ENCODE measurements at regions not wholly inside any gene's neighbourhood (a gene's known extent, or its start where the extent isn't known, plus 50 kb on each side); places are given as distances from the start of the nearest gene placed in this dataset.
"Not testable (repeated sequence)": the region's sequence is repeated elsewhere in the genome, so short reads cannot be mapped to it uniquely, and the experiment has no call there.

DNA sequence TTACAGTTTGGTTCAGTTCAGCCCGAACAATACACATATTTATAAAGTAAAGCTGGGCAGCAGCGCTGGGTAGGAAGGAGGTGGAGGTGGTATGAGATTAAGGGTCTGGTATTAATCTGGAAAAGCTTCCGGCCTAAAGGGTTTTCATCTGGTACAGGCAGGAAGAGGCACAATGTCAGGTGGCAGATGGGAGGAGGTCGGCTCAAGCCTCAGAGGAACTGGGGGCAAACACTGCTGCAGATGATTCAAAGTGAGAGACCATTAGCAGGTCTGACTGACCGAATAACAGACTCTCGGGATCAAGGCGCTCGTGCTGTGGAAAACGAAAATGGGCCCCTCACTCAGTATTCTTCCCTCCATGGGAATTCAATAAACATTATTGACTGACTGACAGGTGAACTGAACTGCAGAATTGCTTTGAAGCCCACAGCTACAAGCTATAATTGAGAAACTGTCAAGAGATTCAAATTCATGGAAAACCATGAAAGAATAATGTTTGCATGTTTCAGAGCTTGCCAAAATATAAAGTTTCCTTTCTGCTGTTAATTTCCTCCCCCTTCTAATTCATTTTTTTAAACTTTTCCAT is 75.3 kb downstream of the TMEM167A start:
- FAIRE-seq (no peak), DNase-seq (ENCODE audit: insufficient read length, low spot score) (no peak)

DNA sequence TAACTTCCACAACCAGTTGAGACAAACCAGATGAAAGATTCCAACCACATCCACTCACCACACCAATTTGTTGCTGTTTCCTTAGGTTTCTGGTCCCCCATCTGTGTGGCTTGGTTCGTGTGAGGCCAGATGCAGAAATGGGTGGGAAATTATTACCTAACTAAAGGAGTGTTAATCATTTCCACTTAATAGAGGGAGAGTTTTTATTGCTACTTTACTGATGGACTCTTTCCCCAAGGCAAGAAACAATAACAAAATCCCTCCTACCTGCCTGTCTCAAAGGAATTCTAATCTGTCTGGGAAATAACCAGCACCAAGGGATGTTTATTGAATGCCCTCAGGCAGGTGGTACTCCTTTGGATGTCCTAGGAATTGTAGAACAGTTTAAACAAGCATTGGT is 76.3 kb downstream of the TMEM167A start:
- no peak for FAIRE-seq

DNA sequence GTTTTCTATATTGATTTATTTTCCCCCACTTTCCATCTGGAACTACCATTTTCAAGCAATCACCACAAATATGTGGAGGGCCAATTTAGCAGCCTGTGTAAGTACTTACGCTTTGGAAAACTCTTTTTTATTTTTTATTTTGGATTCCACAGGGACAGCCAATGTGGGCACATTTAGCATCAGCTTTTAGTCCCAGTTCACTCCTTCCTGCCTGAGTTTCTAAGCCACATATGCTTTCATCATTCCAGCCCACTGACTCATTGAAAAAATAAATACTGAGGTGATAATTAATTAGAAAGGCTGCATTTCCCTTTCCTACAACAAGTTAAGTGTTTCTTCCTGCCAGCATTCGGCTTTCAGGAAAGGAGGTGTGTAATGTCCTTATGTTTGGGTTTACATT is 76.8 kb downstream of the TMEM167A start:
- no peak for FAIRE-seq

More for the DNA sequence above, 76.3 kb downstream of the TMEM167A start:
- no peak for DNase-seq (ENCODE audit: insufficient read length, low spot score)

DNA sequence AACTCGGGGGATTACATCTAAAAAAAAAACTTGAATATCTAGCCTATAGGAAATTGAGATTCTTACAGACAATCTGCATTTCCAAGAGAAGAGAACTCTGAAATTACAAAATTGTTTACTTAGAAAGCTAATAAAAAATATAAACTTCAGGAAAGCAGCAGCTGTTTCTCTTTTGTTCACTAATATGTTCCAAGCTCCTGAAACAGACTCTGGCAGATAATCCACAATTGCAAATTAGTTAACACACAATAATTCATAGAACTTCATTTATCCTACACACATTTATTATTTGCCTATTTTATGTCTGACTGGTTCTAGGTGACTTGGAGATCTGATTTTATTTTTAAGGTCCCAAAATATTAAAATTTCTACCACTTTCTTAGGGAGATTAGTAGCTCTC is 83.8 kb downstream of the TMEM167A start:
- DNase-seq (ENCODE audit: insufficient read length, low spot score) (no peak), FAIRE-seq (no peak)

More for the DNA sequence above, 76.8 kb downstream of the TMEM167A start:
- DNase-seq (ENCODE audit: insufficient read length, low spot score): no peak

DNA sequence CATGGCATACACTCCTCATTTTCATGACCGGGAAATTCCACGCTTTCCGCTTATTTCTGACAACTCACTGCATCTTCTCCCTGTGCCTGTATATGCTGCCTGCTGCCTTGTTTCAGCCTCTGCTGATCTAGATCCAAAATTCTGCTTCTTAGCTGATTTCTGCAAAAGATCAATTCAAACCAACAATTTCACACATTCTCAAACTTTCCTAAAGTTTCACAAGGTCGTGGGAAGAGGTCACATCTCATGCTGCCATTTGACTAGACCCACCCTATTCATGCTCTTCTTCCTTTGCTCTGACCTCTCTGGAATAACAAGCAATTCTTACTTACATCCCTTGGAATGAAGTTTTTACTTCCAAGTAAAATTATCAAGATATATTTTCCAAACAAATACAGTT is 84.5 kb downstream of the TMEM167A start:
- no peak for FAIRE-seq

DNA sequence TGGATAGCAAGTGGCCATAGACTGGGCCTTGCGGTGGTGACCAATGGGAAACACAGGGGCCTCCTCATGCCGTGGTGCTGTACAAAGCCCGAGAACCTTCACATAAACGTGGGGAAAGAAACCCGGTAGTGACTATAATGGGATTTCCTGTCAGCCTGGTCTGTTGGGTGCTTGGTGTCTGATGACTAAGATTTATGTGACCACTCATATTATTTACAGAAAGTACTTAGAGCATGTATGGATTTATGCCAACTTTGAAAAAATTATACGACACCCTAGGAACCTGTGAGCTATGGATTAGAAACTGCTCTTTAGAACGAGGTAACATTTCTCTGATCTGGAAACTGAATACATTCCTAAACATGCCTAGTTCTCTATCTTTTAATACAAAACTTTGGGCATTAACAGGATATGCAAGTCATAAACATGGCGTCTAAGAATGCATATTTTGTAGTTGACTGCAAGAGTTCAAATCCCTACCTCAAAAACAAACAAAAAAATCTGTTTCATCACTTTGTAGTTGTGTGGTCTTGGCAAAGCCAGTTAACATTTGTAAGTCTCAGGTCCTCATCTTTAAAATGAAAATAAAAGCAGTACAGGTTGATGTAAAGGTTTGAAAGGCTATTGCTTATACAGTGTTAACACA is 85.4 kb downstream of the TMEM167A start:
- FAIRE-seq (no peak), DNase-seq (ENCODE audit: insufficient read length, low spot score) (peak; percentile 3)

More for the DNA sequence above, 84.5 kb downstream of the TMEM167A start:
- DNase-seq (ENCODE audit: insufficient read length, low spot score): no peak

DNA sequence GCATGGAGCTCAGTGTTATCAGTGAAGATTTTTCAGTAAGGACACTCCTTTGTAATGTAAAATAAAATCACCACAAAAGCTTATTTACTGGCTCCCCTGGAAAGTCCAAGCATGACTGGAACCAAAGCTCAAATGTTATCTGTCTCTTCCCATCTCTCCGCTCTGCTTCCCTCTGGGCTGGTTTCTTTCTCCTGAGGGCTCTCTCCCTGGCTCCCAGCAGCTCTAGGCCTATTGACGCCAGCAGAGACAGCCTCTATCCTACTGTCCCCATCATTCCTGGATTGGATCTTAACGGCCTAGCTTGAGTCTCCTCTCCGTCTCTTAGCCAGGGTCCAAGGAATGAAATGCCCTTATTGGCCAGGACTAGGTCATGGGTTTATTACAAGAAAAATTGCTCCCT is 86.1 kb downstream of the TMEM167A start:
- DNase-seq (ENCODE audit: insufficient read length, low spot score): no peak
- no peak for FAIRE-seq

DNA sequence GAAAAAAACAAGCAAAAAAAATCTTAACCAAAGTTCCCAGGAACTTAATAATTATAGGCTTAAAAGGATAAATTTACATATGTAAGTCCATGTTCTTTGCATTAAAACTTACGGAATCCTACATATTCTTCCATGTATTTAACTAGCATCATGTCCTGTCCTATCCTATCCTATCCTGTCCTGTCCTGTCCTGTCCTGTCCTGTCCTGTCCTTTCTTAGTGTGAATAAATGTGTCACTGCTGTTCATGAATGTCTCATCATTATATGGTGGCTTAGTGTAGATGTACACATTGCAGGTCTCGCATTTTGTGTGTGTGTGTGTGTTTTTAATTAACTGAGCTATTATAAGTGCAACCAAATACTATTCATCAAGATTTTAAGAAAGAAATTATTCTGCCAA is 90.0 kb downstream of the TMEM167A start:
- FAIRE-seq: no peak
- DNase-seq (ENCODE audit: insufficient read length, low spot score): no peak

DNA sequence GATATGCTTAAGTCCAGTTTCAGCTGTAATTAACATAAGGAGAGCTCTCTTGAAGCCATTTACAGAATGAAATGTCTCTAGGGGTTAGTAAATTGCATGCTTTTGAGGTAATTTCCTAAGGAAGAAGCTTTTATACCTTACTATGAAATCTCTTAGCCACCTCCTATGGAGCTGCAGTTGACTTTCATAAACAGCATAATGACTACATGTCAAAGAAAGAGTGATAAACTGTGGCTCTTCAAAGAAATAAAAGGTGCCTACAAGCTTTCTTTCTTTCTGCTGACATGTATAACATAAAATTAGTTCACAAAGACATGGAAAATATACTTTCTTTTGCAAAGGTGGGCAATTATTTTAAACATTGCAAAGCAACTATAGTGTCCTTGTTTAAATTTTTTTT is 90.8 kb downstream of the TMEM167A start:
- DNase-seq (ENCODE audit: insufficient read length, low spot score) (no peak), FAIRE-seq (no peak)

DNA sequence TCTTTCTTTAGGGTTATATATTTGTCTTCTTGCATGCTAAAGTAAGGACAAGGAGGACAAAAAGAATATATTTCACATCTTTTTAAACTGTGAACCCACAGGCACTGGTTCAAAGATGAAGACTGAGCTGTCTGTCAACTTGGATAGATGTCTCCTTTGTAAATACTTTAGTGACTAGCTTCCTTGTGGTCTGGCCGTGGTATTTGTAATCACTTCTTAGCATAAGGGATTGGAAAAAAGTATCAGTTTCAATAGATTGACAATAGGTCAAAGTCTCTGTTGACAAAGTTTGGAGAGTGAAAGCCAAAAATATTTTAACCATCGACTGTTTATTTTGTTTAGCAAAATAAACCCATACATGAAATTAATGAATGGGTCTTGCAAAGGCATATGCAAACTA is 91.4 kb downstream of the TMEM167A start:
- FAIRE-seq (no peak), DNase-seq (ENCODE audit: insufficient read length, low spot score) (no peak)

DNA sequence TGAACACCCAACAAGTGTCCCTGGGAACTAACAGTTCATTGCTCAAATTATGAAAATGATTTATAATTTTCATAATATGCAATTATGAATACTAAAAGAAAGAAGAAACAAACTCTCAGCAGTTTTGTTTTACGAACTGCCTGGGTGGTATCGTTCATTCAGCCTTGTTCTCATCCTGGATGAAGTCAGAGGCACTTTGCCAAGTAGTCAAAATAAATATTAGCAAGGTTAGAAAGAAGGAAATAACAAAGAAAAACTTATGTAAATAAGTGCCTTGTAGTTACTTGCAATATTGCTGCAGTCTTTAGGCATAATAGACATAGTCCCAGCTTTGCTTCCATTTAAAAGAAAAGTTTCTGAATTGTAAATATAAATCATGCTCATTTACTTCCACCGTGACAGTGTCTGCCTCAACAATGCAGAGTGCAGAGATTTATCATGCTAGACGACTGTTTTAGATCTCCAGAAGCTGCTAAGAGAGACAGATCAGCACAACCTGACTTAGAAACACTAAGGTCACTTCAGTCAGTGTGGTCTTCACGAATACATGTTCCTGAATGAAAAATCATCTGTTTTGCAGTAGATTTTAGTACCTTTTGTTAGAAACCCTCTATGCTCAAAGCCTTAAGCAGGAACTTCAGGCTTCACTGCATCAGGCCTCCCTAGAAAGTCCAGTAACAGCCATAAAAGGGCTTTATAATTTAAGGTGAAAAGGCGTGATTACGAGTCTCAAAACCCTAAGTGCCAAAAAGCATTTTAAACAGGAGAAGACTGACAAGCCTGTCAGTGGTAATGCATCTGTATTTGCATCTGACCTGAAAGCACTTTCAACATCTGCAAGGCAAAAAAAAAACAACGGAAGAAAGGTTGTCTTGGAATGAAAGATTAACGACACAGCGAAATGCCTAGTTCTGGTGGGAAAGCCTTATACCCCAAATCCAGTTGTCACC is 92.1 kb downstream of the TMEM167A start:
- DNase-seq (ENCODE audit: insufficient read length, low spot score) (no peak), FAIRE-seq (no peak)

DNA sequence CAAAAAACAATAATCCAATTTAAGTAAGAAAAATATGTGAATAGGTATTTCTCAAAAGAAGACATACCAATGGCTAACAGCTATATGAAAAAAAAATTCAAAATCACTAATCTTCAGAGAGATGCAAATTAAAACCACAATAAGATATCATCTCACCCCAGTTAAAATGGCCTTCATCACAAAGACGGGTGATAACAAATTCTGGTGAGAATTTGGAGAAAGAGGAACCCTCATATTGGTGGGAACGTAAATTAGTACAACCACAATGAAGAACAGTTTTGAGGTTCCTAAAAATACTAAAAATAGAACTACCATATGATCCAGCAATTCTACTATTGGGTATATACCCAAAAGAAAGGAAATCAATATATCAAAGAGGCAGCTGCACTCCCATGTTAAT is 94.3 kb downstream of the TMEM167A start:
- no peak for FAIRE-seq
- no peak for DNase-seq (ENCODE audit: insufficient read length, low spot score)

DNA sequence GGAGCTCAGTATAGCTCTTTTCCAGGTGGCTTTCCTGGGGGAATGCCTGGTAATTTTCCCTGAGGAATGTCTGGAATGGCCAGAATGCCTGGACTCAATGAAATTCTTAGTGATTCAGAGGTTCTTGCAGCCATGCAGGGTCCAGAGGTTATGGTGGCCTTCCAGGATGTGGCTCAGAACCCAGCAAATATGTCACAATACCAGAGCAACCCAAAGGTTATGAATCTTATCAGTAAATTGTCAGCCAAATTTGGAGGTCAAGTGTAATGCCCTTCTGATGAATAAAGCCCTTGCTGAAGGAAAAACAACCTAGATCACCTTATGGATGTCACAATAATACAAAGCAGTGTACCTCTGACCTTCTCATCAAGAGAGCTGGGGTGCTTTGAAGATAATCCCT is 100.3 kb downstream of the TMEM167A start:
- not testable (repeated sequence) for FAIRE-seq; DNase-seq (ENCODE audit: insufficient read length, low spot score)

DNA sequence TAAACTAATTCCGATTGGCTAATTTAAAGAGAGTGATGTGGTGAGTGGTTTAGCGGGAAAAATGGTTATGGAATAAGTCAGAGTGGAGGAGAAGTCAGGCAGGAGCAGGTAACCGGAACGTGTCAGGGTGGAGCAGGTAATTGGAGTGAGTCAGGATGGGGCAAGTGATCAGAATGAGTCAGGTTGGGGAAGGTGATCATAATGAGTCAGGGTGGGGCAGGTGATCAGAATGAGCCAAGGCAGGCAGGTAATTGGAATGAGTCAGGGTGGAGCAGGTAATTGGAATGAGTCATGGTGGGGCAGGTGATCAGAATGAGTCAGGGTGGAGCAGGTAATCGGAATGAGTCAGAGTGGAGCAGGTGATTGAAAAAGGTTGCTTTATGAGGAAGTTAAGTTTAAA is 101.4 kb downstream of the TMEM167A start:
- no peak for FAIRE-seq
- DNase-seq (ENCODE audit: insufficient read length, low spot score): no peak

DNA sequence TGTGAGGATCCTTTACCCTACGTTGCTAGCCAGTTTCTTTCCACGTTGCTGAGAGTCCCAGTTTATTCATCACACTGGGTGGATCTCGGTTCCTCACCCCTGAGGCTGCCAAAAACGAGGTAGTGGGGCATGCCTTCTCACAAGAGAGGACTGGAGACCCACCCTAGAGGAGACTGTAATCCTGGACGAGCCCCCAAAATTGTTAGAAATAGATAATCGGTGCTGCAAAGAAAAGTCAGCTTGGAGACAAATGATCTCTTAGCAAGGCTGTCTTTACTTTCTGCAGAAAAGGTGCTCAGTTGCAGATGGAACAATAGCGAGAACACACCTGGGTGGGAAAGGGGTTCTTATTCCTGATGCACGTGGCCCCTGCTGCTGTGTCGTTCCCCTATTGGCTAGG is 101.8 kb downstream of the TMEM167A start:
- no peak for DNase-seq (ENCODE audit: insufficient read length, low spot score)
- no peak for FAIRE-seq

DNA sequence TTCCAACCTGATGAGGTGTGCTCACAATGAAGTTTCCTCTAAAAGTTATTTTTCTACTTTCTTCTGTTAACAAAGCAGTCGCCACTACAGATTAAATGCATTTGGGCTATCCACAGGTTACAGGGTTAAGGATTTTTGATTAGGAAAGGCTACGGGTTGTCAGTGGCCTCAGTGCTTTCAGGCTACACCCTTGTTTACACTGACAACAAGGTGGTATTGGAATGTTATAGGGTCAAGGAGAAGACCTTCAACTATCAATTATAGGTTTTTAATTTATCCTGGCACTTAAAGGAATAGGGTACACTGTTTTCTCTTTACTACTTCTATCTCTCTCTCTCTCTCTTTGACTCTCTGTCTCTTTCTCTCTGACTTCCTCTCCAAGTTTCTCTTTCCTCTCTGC is 102.8 kb downstream of the TMEM167A start:
- DNase-seq (ENCODE audit: insufficient read length, low spot score); FAIRE-seq: not testable (repeated sequence)

DNA sequence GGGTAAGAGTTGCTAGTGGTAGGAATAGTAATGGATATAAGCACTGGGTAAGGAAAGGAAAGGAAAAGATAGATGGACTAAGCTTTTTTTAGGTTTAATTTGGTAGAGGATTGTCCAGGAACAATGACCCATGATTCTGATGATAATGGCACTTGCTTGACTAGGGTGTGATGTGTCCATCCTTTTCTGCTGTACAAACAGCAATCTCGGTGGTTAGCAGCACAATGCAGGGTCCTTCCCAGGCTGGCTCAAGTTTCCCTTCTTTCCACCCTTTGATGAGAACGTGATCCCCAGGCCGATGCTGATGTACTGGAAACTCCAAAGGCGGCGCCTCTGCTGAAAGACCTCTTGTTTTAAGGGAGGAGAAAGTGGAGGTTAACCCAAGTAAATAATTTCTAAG is 105.3 kb downstream of the TMEM167A start:
- DNase-seq (ENCODE audit: insufficient read length, low spot score): no peak
- FAIRE-seq: no peak

DNA sequence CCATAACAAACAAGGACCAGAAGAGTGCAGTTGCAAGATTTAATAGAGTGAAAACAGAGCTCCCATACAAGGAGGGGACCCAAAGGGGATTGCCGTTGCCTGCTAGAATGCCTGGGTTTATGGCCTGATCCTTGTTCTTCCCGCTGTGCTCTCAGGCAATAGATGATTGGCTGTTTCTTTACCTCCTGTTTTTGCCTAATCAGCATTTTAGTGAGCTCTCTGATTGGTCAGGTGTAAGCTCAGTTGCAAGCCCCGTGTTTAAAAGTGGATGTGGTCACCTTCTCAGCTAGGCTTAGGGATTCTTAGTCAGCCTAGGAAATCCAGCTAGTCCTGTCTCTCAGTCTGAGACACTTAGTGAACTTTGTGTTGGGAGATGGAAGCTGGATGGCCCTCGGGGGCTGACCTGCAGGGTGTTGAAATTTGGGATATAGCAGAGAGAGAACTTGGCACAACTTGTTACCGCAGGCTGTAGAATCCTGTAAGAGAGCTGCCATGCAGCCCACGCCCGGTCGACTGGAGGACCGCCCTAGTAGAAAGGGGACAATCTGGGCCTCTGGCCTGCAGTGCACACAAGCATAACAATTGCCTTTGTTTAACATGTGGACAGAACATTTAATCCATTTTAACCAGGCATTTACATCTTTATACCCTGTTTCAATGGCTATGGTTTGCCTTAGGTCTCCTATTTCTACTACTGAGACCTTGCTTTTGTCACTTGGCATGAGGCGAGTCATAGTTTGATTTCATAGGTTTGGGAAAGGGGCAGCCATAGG is 106.0 kb downstream of the TMEM167A start:
- not testable (repeated sequence) for FAIRE-seq

DNA sequence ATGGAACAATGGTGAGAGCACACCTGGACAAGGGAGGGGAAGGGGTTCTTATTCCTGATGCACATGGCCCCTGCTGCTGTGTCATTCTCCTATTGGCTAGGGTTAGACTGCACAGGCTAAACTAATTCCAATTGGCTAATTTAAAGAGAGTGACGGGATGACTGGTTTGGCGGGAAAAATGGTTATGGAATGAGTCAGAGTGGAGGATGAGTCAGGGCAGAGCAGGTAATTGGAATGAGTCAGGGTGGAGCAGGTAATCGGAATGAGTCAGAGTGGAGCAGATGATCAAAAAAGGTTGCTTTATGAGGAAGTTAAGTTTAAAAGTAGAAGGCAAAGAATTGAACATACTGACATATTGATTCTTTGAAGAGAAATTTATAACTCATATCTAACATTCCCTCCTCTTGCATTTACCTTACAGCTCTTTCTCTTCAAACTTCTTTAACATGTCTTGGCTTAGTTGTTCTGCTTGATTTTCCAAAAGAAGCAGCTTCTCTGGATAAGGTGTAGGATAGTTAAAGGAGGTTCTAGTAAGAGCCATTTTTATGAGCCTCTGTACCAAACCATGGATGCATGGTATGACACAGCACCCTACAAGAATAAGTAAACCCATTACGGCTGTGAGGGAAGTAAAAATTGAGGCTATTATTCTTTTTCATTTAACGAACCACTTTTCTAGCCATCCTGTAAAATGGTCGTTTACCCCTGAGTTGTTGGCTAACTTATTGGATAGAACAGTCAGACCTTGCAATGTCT is 107.8 kb downstream of the TMEM167A start:
- not testable (repeated sequence) for FAIRE-seq; DNase-seq (ENCODE audit: insufficient read length, low spot score)

More for the DNA sequence above, 106.0 kb downstream of the TMEM167A start:
- not testable (repeated sequence) for DNase-seq (ENCODE audit: insufficient read length, low spot score)

DNA sequence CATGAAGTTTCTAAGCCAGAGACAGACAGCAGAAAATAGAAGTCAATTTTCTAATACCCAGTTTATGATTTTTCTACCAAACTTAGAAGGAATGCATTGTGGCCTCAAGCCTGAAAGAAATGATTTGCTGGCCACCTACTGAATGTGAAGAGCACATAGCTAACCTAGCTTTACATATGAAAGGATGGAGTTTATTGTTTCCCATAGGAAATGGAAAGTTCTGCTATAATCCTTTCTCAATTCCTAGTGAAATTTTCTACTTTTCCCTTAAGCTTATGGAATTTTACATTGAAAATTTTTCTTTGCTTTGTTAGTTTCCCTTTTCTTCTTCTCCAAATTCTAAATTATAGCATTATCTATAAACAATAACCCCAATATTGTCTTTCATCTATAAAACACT is 110.1 kb downstream of the TMEM167A start:
- no peak for FAIRE-seq
- DNase-seq (ENCODE audit: insufficient read length, low spot score): no peak

Measured in HTR-8/SVneo (cell line).